Bronchial epithelial cell (primary cell): ENCODE measurements at regions not wholly inside any gene's neighbourhood (a gene's known extent, or its start where the extent isn't known, plus 50 kb on each side); places are given as distances from the start of the nearest gene placed in this dataset.

Experiments used
- DNase-seq: peaks from one replicate; pipeline ENCODE4 v3.0.0-alpha.2; 2010; ENCODE audit warnings: low read depth
- FAIRE-seq: peaks from 2 replicates; lab custom pipeline; 2011; peaks lifted over from hg19 to GRCh38; lab: Jason Lieb, UNC
- H3K27me3 ChIP-seq: 2 replicates; pipeline ENCODE4 v1.5.1; 2011; ENCODE audit warnings: low read length; ENCODE audit not compliant: control insufficient read depth, insufficient read depth
- H3K36me3 ChIP-seq: 2 replicates; pipeline ENCODE4 v1.5.1; 2011; ENCODE audit warnings: low read length; ENCODE audit not compliant: control insufficient read depth, insufficient read depth
- H3K4me3 ChIP-seq: 2 replicates; pipeline ENCODE4 v1.5.1; 2011; ENCODE audit warnings: mild to moderate bottlenecking, low read depth, low read length, control low read depth
- CTCF ChIP-seq: IDR thresholded peaks from 2 replicates; pipeline ENCODE4 v1.5.1; 2011; ENCODE audit warnings: mild to moderate bottlenecking, moderate library complexity, low read length, control low read depth, inconsistent platforms; ENCODE audit not compliant: insufficient read depth, severe bottlenecking

- Histone ChIP-seq H3K36me3 (no peaks in the 10 kb centered on the region), H3K4me3 (no peak overlapping the region), H3K27me3 (no peaks in the 10 kb centered on the region)
- FAIRE-seq (no peak), DNase-seq (no peak)
- TF ChIP-seq CTCF = no peak
Measured at GRCh38 chr1:191977874-191978506, 180.3 kb upstream of the RGS18 start.

GRCh38 chr1:191984856-191985255 is 173.4 kb upstream of the RGS18 start:
- no peaks in the 10 kb centered on the region for H3K27me3 ChIP-seq
- TF ChIP-seq CTCF = no peak
- no peak overlapping the region for H3K4me3 ChIP-seq
- no peaks in the 10 kb centered on the region for H3K36me3 ChIP-seq
- DNase-seq (no peak), FAIRE-seq (no peak)

GRCh38 chr1:191992118-191992517 is 166.1 kb upstream of the RGS18 start:
- Histone ChIP-seq H3K4me3 (no peak overlapping the region), H3K27me3 (no peaks in the 10 kb centered on the region), H3K36me3 (no peaks in the 10 kb centered on the region)
- FAIRE-seq (no peak), DNase-seq (no peak)
- no peak for TF ChIP-seq CTCF

- no peaks in the 10 kb centered on the region for H3K27me3 ChIP-seq
- H3K4me3 ChIP-seq = no peak overlapping the region
- no peak for FAIRE-seq
- peak; percentile 19 for DNase-seq
- TF ChIP-seq CTCF = peak; percentile 10
- no peaks in the 10 kb centered on the region for H3K36me3 ChIP-seq
Measured at GRCh38 chr1:191993549-191993948, 164.7 kb upstream of the RGS18 start.

- Histone ChIP-seq H3K36me3 (no peaks in the 10 kb centered on the region), H3K4me3 (no peak overlapping the region), H3K27me3 (no peaks in the 10 kb centered on the region)
- DNase-seq = no peak
- TF ChIP-seq CTCF = no peak
- FAIRE-seq = no peak
Measured at GRCh38 chr1:192002063-192002462, 156.2 kb upstream of the RGS18 start.
